ENCODE measurements at regions not wholly inside any gene's neighbourhood (a gene's known extent, or its start where the extent isn't known, plus 50 kb on each side); places are given as distances from the start of the nearest gene placed in this dataset.

DNA sequence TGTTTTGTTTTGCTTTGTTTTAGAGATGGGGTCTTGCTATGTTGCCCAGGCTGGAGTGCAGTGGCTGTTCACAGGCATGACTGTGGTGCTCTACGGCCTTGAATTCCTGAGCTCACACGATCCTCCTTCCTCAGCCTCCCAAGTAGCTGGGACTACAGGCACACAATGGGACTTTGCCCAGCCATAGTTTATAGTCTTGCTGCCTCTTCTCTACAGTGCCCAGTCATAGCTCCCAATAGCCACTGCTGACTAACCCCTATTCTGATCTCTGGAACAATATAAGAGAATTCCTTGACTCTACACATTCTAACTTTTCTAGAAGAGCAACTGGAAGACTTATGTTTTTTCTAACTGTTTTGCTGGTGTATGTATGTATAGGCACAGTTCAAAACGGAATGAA, 319.2 kb downstream of the PCDH7 start:
- Histone ChIP-seq H3K79me2 (ENCODE audit: insufficient read depth, low read length) (no peaks in the 10 kb centered on the region), H3K9me3 (ENCODE audit: low read length) (no peaks in the 10 kb centered on the region), H3K27me3 (ENCODE audit: insufficient read depth, low read length) (no peaks in the 10 kb centered on the region), H3K4me3 (ENCODE audit: low read depth, low read length, poor library complexity, severe bottlenecking) (no peak overlapping the region), H3K36me3 (ENCODE audit: insufficient read depth, low read length) (no peaks in the 10 kb centered on the region), H4K20me1 (ENCODE audit: insufficient read depth, low read length) (no peaks in the 10 kb centered on the region), H3K4me2 (ENCODE audit: low read length) (no peak overlapping the region), H3K27ac (ENCODE audit: low read depth, low read length, poor library complexity, severe bottlenecking) (no peak overlapping the region), H3F3A (ENCODE audit: insufficient read depth, low read length) (no peaks in the 10 kb centered on the region), H2AFZ (ENCODE audit: low read length) (no peak overlapping the region), H3K9ac (ENCODE audit: low read length) (no peak overlapping the region), H3K9me2 (ENCODE audit: low read depth, low read length) (no peaks in the 10 kb centered on the region), H3K4me1 (ENCODE audit: insufficient read depth, low read length, severe bottlenecking) (no peaks in the 10 kb centered on the region)
- TF ChIP-seq, protein P1, sequence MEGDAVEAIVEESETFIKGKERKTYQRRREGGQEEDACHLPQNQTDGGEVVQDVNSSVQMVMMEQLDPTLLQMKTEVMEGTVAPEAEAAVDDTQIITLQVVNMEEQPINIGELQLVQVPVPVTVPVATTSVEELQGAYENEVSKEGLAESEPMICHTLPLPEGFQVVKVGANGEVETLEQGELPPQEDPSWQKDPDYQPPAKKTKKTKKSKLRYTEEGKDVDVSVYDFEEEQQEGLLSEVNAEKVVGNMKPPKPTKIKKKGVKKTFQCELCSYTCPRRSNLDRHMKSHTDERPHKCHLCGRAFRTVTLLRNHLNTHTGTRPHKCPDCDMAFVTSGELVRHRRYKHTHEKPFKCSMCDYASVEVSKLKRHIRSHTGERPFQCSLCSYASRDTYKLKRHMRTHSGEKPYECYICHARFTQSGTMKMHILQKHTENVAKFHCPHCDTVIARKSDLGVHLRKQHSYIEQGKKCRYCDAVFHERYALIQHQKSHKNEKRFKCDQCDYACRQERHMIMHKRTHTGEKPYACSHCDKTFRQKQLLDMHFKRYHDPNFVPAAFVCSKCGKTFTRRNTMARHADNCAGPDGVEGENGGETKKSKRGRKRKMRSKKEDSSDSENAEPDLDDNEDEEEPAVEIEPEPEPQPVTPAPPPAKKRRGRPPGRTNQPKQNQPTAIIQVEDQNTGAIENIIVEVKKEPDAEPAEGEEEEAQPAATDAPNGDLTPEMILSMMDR (IDR thresholded peaks at IDR 0.05; ENCODE audit: low read length): no peak
- TF ChIP-seq EZH2 (IDR thresholded peaks at IDR 0.05; ENCODE audit: borderline replicate concordance, low read length): no peak

DNA sequence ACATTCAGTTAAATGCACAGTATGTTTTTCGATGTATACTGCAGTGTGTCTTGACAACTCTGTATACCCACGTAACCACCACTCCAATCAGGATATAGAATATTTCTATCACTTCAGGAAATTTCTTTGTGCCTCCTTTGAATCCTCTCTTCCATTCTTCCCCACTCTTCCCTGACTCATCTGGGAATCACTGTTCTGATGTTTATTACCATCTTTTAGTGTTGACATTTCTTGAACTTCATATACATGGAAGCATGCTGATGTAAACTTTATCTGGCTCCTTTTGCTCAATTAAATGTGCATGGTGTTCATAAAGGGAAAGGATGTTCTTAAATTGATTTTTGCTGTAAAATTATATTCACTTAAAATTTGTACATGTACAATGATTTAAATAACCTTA, 319.9 kb downstream of the PCDH7 start:
- TF ChIP-seq EZH2 (IDR thresholded peaks at IDR 0.05; ENCODE audit: borderline replicate concordance, low read length): no peak
- TF ChIP-seq, protein P1 (IDR thresholded peaks at IDR 0.05; ENCODE audit: low read length): no peak
- Histone ChIP-seq H3K4me1 (ENCODE audit: insufficient read depth, low read length, severe bottlenecking) (no peaks in the 10 kb centered on the region), H3K27ac (ENCODE audit: low read depth, low read length, poor library complexity, severe bottlenecking) (no peak overlapping the region), H3K9ac (ENCODE audit: low read length) (no peak overlapping the region), H3K9me3 (ENCODE audit: low read length) (no peaks in the 10 kb centered on the region), H3K36me3 (ENCODE audit: insufficient read depth, low read length) (no peaks in the 10 kb centered on the region), H3K9me2 (ENCODE audit: low read depth, low read length) (no peaks in the 10 kb centered on the region), H3K27me3 (ENCODE audit: insufficient read depth, low read length) (no peaks in the 10 kb centered on the region), H3K79me2 (ENCODE audit: insufficient read depth, low read length) (no peaks in the 10 kb centered on the region), H3K4me3 (ENCODE audit: low read depth, low read length, poor library complexity, severe bottlenecking) (no peak overlapping the region), H3F3A (ENCODE audit: insufficient read depth, low read length) (no peaks in the 10 kb centered on the region), H2AFZ (ENCODE audit: low read length) (no peak overlapping the region), H4K20me1 (ENCODE audit: insufficient read depth, low read length) (no peaks in the 10 kb centered on the region), H3K4me2 (ENCODE audit: low read length) (no peak overlapping the region)

DNA sequence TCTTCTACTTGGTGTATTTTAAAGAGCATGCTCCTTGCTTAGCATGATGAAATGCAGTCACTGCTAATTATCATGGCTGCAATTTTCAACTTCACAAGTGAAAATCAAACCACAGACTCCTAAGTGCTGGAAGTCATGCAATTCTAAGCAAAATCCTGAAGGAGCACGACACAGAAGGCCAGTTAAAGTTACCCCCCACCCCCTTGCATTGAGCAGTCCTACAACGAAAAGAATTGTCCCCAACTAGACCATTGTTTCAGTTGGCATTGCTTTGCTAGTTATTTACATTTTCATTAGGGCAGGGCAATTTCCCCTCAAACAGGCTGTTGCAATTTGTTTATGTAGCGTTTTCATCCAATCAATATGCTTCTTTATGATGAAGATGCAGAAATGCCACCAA, 321.2 kb downstream of the PCDH7 start:
- no peak overlapping the region for H3K4me2 ChIP-seq (ENCODE audit: low read length)
- no peaks in the 10 kb centered on the region for H3K4me1 ChIP-seq (ENCODE audit: insufficient read depth, low read length, severe bottlenecking)
- TF ChIP-seq EZH2 (IDR thresholded peaks at IDR 0.05; ENCODE audit: borderline replicate concordance, low read length): no peak
- TF ChIP-seq, protein P1 (IDR thresholded peaks at IDR 0.05; ENCODE audit: low read length): no peak

More for the DNA sequence above, 321.2 kb downstream of the PCDH7 start:
- Histone ChIP-seq H3K4me3 (ENCODE audit: low read depth, low read length, poor library complexity, severe bottlenecking) (no peak overlapping the region), H3K79me2 (ENCODE audit: insufficient read depth, low read length) (no peaks in the 10 kb centered on the region), H3K9ac (ENCODE audit: low read length) (no peak overlapping the region), H3K27me3 (ENCODE audit: insufficient read depth, low read length) (no peaks in the 10 kb centered on the region), H3K9me2 (ENCODE audit: low read depth, low read length) (no peaks in the 10 kb centered on the region), H4K20me1 (ENCODE audit: insufficient read depth, low read length) (no peaks in the 10 kb centered on the region), H3F3A (ENCODE audit: insufficient read depth, low read length) (no peaks in the 10 kb centered on the region), H3K36me3 (ENCODE audit: insufficient read depth, low read length) (no peaks in the 10 kb centered on the region), H3K27ac (ENCODE audit: low read depth, low read length, poor library complexity, severe bottlenecking) (no peak overlapping the region), H2AFZ (ENCODE audit: low read length) (no peak overlapping the region), H3K9me3 (ENCODE audit: low read length) (no peaks in the 10 kb centered on the region)

All from OCI-LY1 (cell line).